ENCODE measurements at regions not wholly inside any gene's neighbourhood (a gene's known extent, or its start where the extent isn't known, plus 50 kb on each side); places are given as distances from the start of the nearest gene placed in this dataset.
"Not testable (repeated sequence)": the region's sequence is repeated elsewhere in the genome, so short reads cannot be mapped to it uniquely, and the experiment has no call there.

- intact Hi-C loops (cut with micrococcal nuclease), result no loop called here
These were observed 418.7 kb downstream of the PREX1 start for GRCh38 chr20:48409055-48409615.

- intact Hi-C loops (cut with micrococcal nuclease), result no loop called here
These were observed 420.1 kb downstream of the PREX1 start for GRCh38 chr20:48407710-48408109.

- intact Hi-C loops (cut with micrococcal nuclease), result no loop called here
These were observed 420.9 kb downstream of the PREX1 start for GRCh38 chr20:48406912-48407340.

- intact Hi-C loops (cut with micrococcal nuclease), result no loop called here
These were observed 421.3 kb downstream of the PREX1 start for GRCh38 chr20:48406498-48406897.

GRCh38 chr20:48405909-48406308 lies 421.9 kb downstream of the PREX1 start:
- intact Hi-C loops (cut with micrococcal nuclease), result no loop called here

- intact Hi-C loops (cut with micrococcal nuclease), result no loop called here
These were observed 423.2 kb downstream of the PREX1 start for GRCh38 chr20:48404598-48404997.

GRCh38 chr20:48403167-48403761 lies 424.5 kb downstream of the PREX1 start:
- intact Hi-C loops (cut with micrococcal nuclease), result no loop called here

GRCh38 chr20:48401359-48401758 lies 426.4 kb downstream of the PREX1 start:
- intact Hi-C loops (cut with micrococcal nuclease), result no loop called here

- intact Hi-C loops (cut with micrococcal nuclease), result no loop called here
These were observed 427.8 kb downstream of the PREX1 start for GRCh38 chr20:48400009-48400408.

GRCh38 chr20:48398506-48399449 lies 429.0 kb downstream of the PREX1 start:
- intact Hi-C loops (cut with micrococcal nuclease), result no loop called here

- intact Hi-C loops (cut with micrococcal nuclease), result not testable (repeated sequence)
These were observed 430.6 kb downstream of the PREX1 start for GRCh38 chr20:48396981-48397861.

GRCh38 chr20:48395816-48396546 lies 431.8 kb downstream of the PREX1 start:
- intact Hi-C loops (cut with micrococcal nuclease), result no loop called here

GRCh38 chr20:48394415-48395081 lies 433.3 kb downstream of the PREX1 start:
- intact Hi-C loops (cut with micrococcal nuclease), result no loop called here

GRCh38 chr20:48393737-48394314 lies 434.0 kb downstream of the PREX1 start:
- intact Hi-C loops (cut with micrococcal nuclease), result no loop called here

GRCh38 chr20:48393311-48393685 lies 434.5 kb downstream of the PREX1 start:
- intact Hi-C loops (cut with micrococcal nuclease), result no loop called here

GRCh38 chr20:48392407-48393310 lies 435.1 kb downstream of the PREX1 start:
- intact Hi-C loops (cut with micrococcal nuclease), result no loop called here

- intact Hi-C loops (cut with micrococcal nuclease), result no loop called here
These were observed 436.8 kb downstream of the PREX1 start for GRCh38 chr20:48390981-48391380.

GRCh38 chr20:48387675-48388074 lies 440.1 kb downstream of the PREX1 start:
- intact Hi-C loops (cut with micrococcal nuclease), result no loop called here

GRCh38 chr20:48385527-48385926 lies 442.3 kb downstream of the PREX1 start:
- intact Hi-C loops (cut with micrococcal nuclease), result no loop called here

Measured in T-helper 1 cell treated with Interleukin-12 subunit alpha and Interleukin-12 subunit beta and Interleukin-4 antibody, amounts not matched to agents 30 ng/mL and 1 ng/mL, for 36 hours (primary cell).